ENCODE measurements at regions not wholly inside any gene's neighbourhood (a gene's known extent, or its start where the extent isn't known, plus 50 kb on each side); places are given as distances from the start of the nearest gene placed in this dataset.

DNA sequence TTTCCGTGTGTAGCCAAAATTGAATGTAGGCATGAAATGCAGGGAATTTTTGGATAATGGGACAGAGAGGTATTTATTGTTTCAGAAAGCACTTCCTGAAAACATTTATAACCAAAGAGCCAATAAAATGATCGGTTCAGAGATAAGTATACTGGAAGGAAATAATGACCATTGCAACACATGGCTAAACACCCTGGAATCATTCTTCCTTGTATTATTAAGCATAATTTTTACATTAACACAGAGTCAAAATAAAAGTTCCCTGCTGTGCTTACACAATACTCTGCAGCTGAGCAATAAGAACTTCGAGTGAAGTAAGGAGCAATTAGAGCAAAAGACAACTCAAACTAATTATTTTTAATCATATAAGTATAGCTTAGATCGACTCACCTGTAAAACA is 648.3 kb downstream of the TNS3 start:
- Mint-ChIP-seq H3K4me1 (ENCODE audit: insufficient read depth, unreplicated experiment) (peaks cover 46% of the 10 kb centered on the region), H3K27ac (ENCODE audit: low read depth, unreplicated experiment) (peak overlapping the region; percentile 86), H3K27me3 (ENCODE audit: insufficient read depth, unreplicated experiment) (no peaks in the 10 kb centered on the region), H3K9me3 (ENCODE audit: unreplicated experiment) (no peaks in the 10 kb centered on the region), H3K4me3 (ENCODE audit: unreplicated experiment) (no peak overlapping the region), H3K36me3 (ENCODE audit: insufficient read depth, unreplicated experiment) (peaks cover 5% of the 10 kb centered on the region)
- no TSS peak for BruUV-seq (replicated peaks)
- intact Hi-C loops (cut with micrococcal nuclease) = loop anchor here (1.0 to 10.0 kb wide), 7 partner anchors 156 to 1010 kb away; no protein-coding TSS in a partner anchor
- TF ChIP-seq, protein P1, sequence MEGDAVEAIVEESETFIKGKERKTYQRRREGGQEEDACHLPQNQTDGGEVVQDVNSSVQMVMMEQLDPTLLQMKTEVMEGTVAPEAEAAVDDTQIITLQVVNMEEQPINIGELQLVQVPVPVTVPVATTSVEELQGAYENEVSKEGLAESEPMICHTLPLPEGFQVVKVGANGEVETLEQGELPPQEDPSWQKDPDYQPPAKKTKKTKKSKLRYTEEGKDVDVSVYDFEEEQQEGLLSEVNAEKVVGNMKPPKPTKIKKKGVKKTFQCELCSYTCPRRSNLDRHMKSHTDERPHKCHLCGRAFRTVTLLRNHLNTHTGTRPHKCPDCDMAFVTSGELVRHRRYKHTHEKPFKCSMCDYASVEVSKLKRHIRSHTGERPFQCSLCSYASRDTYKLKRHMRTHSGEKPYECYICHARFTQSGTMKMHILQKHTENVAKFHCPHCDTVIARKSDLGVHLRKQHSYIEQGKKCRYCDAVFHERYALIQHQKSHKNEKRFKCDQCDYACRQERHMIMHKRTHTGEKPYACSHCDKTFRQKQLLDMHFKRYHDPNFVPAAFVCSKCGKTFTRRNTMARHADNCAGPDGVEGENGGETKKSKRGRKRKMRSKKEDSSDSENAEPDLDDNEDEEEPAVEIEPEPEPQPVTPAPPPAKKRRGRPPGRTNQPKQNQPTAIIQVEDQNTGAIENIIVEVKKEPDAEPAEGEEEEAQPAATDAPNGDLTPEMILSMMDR (IDR thresholded peaks at IDR 0.05; ENCODE audit: unreplicated experiment) = no peak
- peak; percentile 54 for DNase-seq (ENCODE audit: unreplicated experiment)
- ChIA-PET POLR2A (interaction anchor here (0.6 to 3.2 kb wide), 20 partner anchors 11 to 1011 kb away, joined by 3 to 16 read pairs (median 3); no protein-coding TSS in a partner anchor), CTCF (interaction anchor here (0.6 to 1.4 kb wide), 10 partner anchors 10 to 1014 kb away, joined by 3 to 7 read pairs (median 3); no protein-coding TSS in a partner anchor)

DNA sequence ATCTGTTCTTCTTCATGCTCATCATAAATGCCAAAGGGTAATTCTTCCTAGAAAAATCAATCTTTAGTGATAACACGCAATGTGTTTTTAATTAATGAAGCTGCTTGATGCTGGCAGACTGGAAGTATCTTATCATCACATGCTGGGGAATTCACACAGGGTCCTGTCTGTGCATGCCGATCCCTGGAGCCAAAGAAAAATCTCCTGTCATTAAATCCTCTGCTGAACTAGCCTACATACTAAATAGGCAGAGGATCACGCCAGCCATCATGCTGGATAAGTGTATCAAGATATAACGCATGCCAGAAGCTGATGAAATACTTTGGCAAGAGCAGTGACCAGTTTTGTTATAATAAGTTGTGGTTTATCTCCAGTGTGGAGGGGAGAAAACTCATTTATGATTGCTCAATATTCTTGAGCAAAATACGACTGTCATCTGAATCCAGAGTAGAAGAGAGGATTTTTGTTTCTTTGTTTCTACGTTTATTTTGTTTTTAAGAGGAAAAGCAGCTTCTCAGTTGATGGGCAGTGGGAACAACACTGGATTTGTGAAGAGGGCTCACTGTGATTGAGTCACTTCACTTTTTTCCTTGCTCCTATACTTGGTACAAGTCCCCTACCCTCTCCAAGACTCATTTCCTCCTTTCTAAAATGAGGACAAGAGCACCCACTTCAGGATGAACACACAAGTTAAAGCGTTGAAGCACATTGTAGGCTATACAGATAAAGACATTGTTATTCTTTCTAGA is 649.1 kb downstream of the TNS3 start:
- intact Hi-C loops (cut with micrococcal nuclease) = loop anchor here (1.0 to 10.0 kb wide), 7 partner anchors 156 to 1010 kb away; no protein-coding TSS in a partner anchor
- TF ChIP-seq, protein P1 (IDR thresholded peaks at IDR 0.05; ENCODE audit: unreplicated experiment) = peak; percentile 48
- peaks cover 46% of the 10 kb centered on the region for H3K4me1 Mint-ChIP-seq (ENCODE audit: insufficient read depth, unreplicated experiment)

DNA sequence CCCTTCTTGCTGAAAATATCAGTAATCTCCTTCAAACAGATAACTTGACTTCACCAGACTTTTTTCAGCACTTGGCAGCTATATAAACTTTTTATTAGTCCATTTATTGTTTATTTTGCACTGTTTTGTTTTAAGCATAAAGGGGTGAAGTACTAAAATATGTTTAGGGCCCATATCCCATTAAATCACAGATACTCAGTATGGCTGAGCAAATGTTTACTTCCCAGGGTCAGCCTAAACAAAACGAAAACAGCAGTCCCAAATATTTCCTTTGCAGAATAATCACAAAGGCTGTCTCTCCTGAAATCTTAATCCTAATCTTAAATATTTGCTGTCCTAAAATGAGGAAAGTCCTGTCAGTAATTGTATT is 649.6 kb downstream of the TNS3 start:
- peaks cover 46% of the 10 kb centered on the region for H3K4me1 Mint-ChIP-seq (ENCODE audit: insufficient read depth, unreplicated experiment)

More for the DNA sequence above, 649.1 kb downstream of the TNS3 start:
- Mint-ChIP-seq H3K4me3 (ENCODE audit: unreplicated experiment) (peak overlapping the region; percentile 12), H3K9me3 (ENCODE audit: unreplicated experiment) (no peaks in the 10 kb centered on the region), H3K36me3 (ENCODE audit: insufficient read depth, unreplicated experiment) (peaks cover 5% of the 10 kb centered on the region), H3K27ac (ENCODE audit: low read depth, unreplicated experiment) (peak overlapping the region; percentile 86), H3K27me3 (ENCODE audit: insufficient read depth, unreplicated experiment) (no peaks in the 10 kb centered on the region)
- peak; percentile 96 for DNase-seq (ENCODE audit: unreplicated experiment)
- POLR2A ChIA-PET = interaction anchor here (0.5 to 3.2 kb wide), 27 partner anchors 11 to 1011 kb away, joined by 3 to 16 read pairs (median 3); no protein-coding TSS in a partner anchor
- BruUV-seq (replicated peaks) = no TSS peak
- CTCF ChIA-PET = interaction anchor here (0.6 to 1.4 kb wide), 11 partner anchors 11 to 1013 kb away, joined by 3 to 7 read pairs (median 3); no protein-coding TSS in a partner anchor

More for the DNA sequence above, 649.6 kb downstream of the TNS3 start:
- no peaks in the 10 kb centered on the region for H3K27me3 Mint-ChIP-seq (ENCODE audit: insufficient read depth, unreplicated experiment)
- TF ChIP-seq, protein P1 (IDR thresholded peaks at IDR 0.05; ENCODE audit: unreplicated experiment) = no peak
- POLR2A ChIA-PET = interaction anchor here (0.6 to 3.2 kb wide), 21 partner anchors 12 to 987 kb away, joined by 3 to 16 read pairs (median 4); no protein-coding TSS in a partner anchor
- H3K36me3 Mint-ChIP-seq (ENCODE audit: insufficient read depth, unreplicated experiment) = peaks cover 5% of the 10 kb centered on the region
- no peak for DNase-seq (ENCODE audit: unreplicated experiment)
- TSS peak; percentile 95 for BruUV-seq (replicated peaks)
- H3K9me3 Mint-ChIP-seq (ENCODE audit: unreplicated experiment) = no peaks in the 10 kb centered on the region
- H3K4me3 Mint-ChIP-seq (ENCODE audit: unreplicated experiment) = peak overlapping the region; percentile 12
- intact Hi-C loops (cut with micrococcal nuclease) = loop anchor here (2.0 to 10.0 kb wide), 5 partner anchors 155 to 767 kb away; no protein-coding TSS in a partner anchor
- CTCF ChIA-PET = interaction anchor here (0.6 to 1.4 kb wide), 4 partner anchors 156 to 1014 kb away, joined by 3 to 4 read pairs (median 3); no protein-coding TSS in a partner anchor
- peak overlapping the region; percentile 86 for H3K27ac Mint-ChIP-seq (ENCODE audit: low read depth, unreplicated experiment)
